B cell (primary cell): ENCODE measurements at regions not wholly inside any gene's neighbourhood (a gene's known extent, or its start where the extent isn't known, plus 50 kb on each side); places are given as distances from the start of the nearest gene placed in this dataset.

Source experiments
- ATAC-seq: fragments of 200-7000 bp; cut with Tn5 transposase; one replicate; pipeline ENCODE4 v1.10.0; 2021; ENCODE audit warnings: low read depth, mild to moderate bottlenecking, moderate number of reproducible peaks, moderate library complexity
- CTCF ChIA-PET: fragments of 350-600 bp; sonication (Branson Sonifier 250); formaldehyde crosslinking; loops from one replicate; lab custom pipeline; 2021; ENCODE audit warnings: antibody characterized with exemption, inconsistent platforms; lab: Charles Lee
- POLR2A ChIA-PET: fragments of 350-600 bp; sonication (Branson Sonifier 250); formaldehyde crosslinking; loops from one replicate; lab custom pipeline; 2021; ENCODE audit warnings: antibody characterized with exemption; lab: Charles Lee
- DNase-seq: peaks from one replicate; pipeline ENCODE4 v3.0.0; 2013
- H2AFZ ChIP-seq: 2 replicates; pipeline ENCODE4 v1.6.1; 2012; ENCODE audit warnings: mild to moderate bottlenecking, low read depth, low read length; ENCODE audit not compliant: insufficient read depth, poor library complexity, severe bottlenecking
- H3K27ac ChIP-seq, 2 donors: 1 replicate in 1 of 2; 2 replicates in 1 of 2; pipeline ENCODE4 v1.5.1; 2012 to 2013; ENCODE audit warnings: low read length in 2 of 2, mild to moderate bottlenecking in 2 of 2, moderate library complexity in 1 of 2
- H3K27me3 ChIP-seq, 4 experiments: fragments of 200-600 bp in 1 of 4; sonication (generic) in 1 of 4; replicated peaks in 1 of 4; 1 replicate in 2 of 4; 2 replicates in 2 of 4; pipeline versions ENCODE4 v1.6.1 to v1.7.0; 2013 to 2016; ENCODE audit warnings: low read length in 3 of 4, mild to moderate bottlenecking in 2 of 4, mixed read lengths in 1 of 4, moderate library complexity in 1 of 4; ENCODE audit not compliant: insufficient read depth in 4 of 4, control insufficient read depth in 3 of 4; ENCODE audit errors: control extremely low read depth in 1 of 4
- H3K36me3 ChIP-seq, 2 experiments: replicated peaks in 1 of 2; 1 replicate in 1 of 2; 2 replicates in 1 of 2; pipeline versions ENCODE4 v1.6.1 to v1.7.1; 2013; ENCODE audit warnings: low read length in 1 of 2; ENCODE audit not compliant: insufficient read depth in 2 of 2, control insufficient read depth in 1 of 2; ENCODE audit errors: control extremely low read depth in 1 of 2, extremely low read depth in 1 of 2
- H3K4me1 ChIP-seq, 2 donors: fragments of 200-600 bp in 1 of 2; sonication (generic) in 1 of 2; 1 replicate in 1 of 2; 2 replicates in 1 of 2; pipeline versions ENCODE4 v1.5.1 to v1.6.1; 2013 to 2017; ENCODE audit warnings: low read length in 2 of 2; ENCODE audit not compliant: control insufficient read depth in 2 of 2, insufficient read depth in 2 of 2
- H3K4me2 ChIP-seq: replicated peaks from 2 replicates; pipeline ENCODE3; 2012; ENCODE audit warnings: mild to moderate bottlenecking, low read depth, low read length; ENCODE audit not compliant: poor library complexity, severe bottlenecking
- H3K4me3 ChIP-seq, 5 experiments: fragments of 200-600 bp in 1 of 5; sonication (generic) in 1 of 5; 1 replicate in 3 of 5; 2 replicates in 2 of 5; pipeline versions ENCODE4 v1.5.1 to v1.7.0; 2011 to 2016; ENCODE audit warnings: low read length in 4 of 5, mild to moderate bottlenecking in 4 of 5, low read depth in 2 of 5, control low read depth in 1 of 5, moderate library complexity in 1 of 5; ENCODE audit not compliant: insufficient read depth in 1 of 5; ENCODE audit errors: control extremely low read depth in 1 of 5, extremely low read depth in 1 of 5
- H3K79me2 ChIP-seq: fragments of 200-600 bp; sonication (generic); one replicate; pipeline ENCODE4 v1.6.0; 2016; ENCODE audit warnings: low read length; ENCODE audit not compliant: control insufficient read depth, insufficient read depth
- H3K9ac ChIP-seq: fragments of 200-600 bp; sonication (generic); 2 replicates; pipeline ENCODE4 v1.6.1; 2017; ENCODE audit warnings: mild to moderate bottlenecking, low read length, moderate library complexity
- H3K9me3 ChIP-seq, 3 donors: one replicate each; pipeline versions ENCODE4 v1.6.1 to v1.7.1; 2013; ENCODE audit warnings: low read length in 2 of 3; ENCODE audit not compliant: control insufficient read depth in 2 of 3, insufficient read depth in 1 of 3; ENCODE audit errors: control extremely low read depth in 1 of 3
- H4K20me1 ChIP-seq: 2 replicates; pipeline ENCODE4 v1.6.0; 2012; ENCODE audit warnings: mild to moderate bottlenecking, low read length; ENCODE audit not compliant: insufficient read depth, control insufficient read depth, poor library complexity, severe bottlenecking
- H3K27ac Mint-ChIP-seq: one replicate; pipeline ENCODE4 v1.8.0; 2021; ENCODE audit warnings: mixed read lengths
- H3K27me3 Mint-ChIP-seq: one replicate; pipeline ENCODE4 v1.8.0; 2021; ENCODE audit warnings: mixed read lengths
- H3K4me1 Mint-ChIP-seq: one replicate; pipeline ENCODE4 v1.8.0; 2021; ENCODE audit warnings: mixed read lengths
- H3K4me3 Mint-ChIP-seq: one replicate; pipeline ENCODE4 v1.8.0; 2021; ENCODE audit warnings: mixed read lengths
- H3K9me3 Mint-ChIP-seq: one replicate; pipeline ENCODE4 v1.8.0; 2022; ENCODE audit warnings: mixed read lengths; ENCODE audit not compliant: insufficient read depth
- EZH2 ChIP-seq: IDR thresholded peaks from 2 replicates; pipeline ENCODE4 v1.6.1; 2012; ENCODE audit warnings: borderline replicate concordance, low read depth, mild to moderate bottlenecking, moderate library complexity, low read length; ENCODE audit not compliant: insufficient read depth, poor library complexity, severe bottlenecking
- WGBS: methylation state at CpG from one replicate; pipeline ENCODE4 v1.1.5; 2013; ENCODE audit warnings: missing lambda C conversion rate; ENCODE audit not compliant: insufficient coverage; 5-methylcytosine and 5-hydroxymethylcytosine counted together
- intact Hi-C: fragments of 100-400 bp; cut with micrococcal nuclease; formaldehyde crosslinking; loops from one replicate; pipeline ENCODE4 v1.10.0; 2022
- TF ChIP-seq, protein P1 (sequence below): fragments of 200-600 bp; IDR thresholded peaks from one replicate; pipeline ENCODE4 v1.8.0; 2022; ENCODE audit warnings: antibody characterized with exemption, mild to moderate bottlenecking

DNA sequence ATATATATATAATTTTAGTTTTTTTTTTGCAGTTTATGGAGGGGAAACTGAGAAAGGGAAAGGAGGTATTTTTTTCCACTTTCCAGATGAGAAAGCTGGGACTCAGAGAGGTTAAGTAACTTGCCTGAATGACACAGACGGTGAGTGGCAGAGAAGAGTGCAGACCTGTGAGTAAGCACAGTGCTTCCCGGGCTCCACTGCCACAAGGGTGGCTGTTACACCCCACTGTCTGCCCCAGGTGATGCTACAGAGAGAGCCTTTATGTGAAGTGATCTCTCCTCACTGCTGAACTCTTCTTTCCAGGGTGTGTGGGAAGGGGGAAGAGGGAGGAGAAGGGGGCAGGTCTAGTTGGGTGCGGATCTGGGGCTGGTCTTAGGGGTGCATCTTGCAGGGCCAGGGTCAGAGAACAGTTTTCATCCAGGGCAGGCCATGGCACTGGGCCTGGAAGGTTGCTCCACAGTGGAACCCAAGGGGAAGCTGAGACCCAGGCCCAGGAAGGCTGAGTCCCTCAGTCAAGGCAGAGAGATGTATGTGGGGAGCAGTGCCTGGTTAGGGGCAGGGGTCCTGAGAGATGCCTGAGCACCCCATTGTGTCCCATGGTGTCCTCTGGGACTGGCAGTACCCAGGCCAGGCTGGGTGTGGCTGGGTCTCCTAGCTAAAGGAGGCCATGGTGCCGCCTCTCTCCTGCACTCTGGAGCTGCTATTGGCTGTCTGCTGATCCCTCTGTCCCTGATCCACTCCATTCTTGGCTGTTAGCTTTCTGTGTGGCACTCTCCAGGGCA, 357.5 kb downstream of the PTPRU start:
- Histone ChIP-seq H2AFZ (no peak overlapping the region), H3K9me3 (no peaks in the 10 kb centered on the region), H3K27ac (no peak overlapping the region), H3K4me1 (no peaks in the 10 kb centered on the region), H3K27me3 (no peaks in the 10 kb centered on the region), H3K36me3 (no peaks in the 10 kb centered on the region), H3K79me2 (no peaks in the 10 kb centered on the region), H3K4me2 (no peak overlapping the region), H3K9ac (no peak overlapping the region), H4K20me1 (no peaks in the 10 kb centered on the region), H3K4me3 (no peak overlapping the region)
- Mint-ChIP-seq H3K27me3 (peaks cover 4% of the 10 kb centered on the region), H3K4me1 (no peaks in the 10 kb centered on the region), H3K4me3 (no peak overlapping the region), H3K27ac (no peak overlapping the region), H3K9me3 (peaks cover 7% of the 10 kb centered on the region)
- 81% methylated on average over 4 of the region's 4 CpGs for WGBS
- intact Hi-C loops = no loop called here
- ATAC-seq = no peak
- no peak for DNase-seq
- POLR2A ChIA-PET = no interaction called here
- TF ChIP-seq, protein P1, sequence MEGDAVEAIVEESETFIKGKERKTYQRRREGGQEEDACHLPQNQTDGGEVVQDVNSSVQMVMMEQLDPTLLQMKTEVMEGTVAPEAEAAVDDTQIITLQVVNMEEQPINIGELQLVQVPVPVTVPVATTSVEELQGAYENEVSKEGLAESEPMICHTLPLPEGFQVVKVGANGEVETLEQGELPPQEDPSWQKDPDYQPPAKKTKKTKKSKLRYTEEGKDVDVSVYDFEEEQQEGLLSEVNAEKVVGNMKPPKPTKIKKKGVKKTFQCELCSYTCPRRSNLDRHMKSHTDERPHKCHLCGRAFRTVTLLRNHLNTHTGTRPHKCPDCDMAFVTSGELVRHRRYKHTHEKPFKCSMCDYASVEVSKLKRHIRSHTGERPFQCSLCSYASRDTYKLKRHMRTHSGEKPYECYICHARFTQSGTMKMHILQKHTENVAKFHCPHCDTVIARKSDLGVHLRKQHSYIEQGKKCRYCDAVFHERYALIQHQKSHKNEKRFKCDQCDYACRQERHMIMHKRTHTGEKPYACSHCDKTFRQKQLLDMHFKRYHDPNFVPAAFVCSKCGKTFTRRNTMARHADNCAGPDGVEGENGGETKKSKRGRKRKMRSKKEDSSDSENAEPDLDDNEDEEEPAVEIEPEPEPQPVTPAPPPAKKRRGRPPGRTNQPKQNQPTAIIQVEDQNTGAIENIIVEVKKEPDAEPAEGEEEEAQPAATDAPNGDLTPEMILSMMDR = no peak
- TF ChIP-seq EZH2 = no peak
- CTCF ChIA-PET = no interaction called here

DNA sequence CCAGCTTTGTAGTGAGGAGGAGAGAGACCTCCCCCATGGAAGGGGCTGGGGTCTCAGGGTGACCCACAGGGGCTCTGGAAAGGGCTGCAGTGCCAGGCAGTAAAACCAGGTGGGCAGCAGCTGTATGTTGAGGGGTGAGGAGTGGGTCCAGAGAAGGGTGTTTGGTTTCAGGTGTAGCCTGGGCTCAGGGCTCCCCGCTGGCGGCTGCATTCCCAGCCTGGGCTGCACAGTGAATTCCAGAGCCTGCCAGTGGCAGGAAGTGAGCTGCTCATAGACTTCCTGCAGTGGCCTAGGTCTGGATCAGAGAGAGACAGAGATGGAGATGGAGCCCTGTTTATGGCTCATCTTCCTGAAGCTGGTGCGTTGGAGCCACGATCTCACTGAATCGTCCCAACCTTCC, 356.4 kb downstream of the PTPRU start:
- DNase-seq (no peak), ATAC-seq (no peak)
- H3K27me3 ChIP-seq = no peaks in the 10 kb centered on the region
- H3K4me3 ChIP-seq = no peak overlapping the region
- H2AFZ ChIP-seq = no peak overlapping the region
- no peaks in the 10 kb centered on the region for H3K9me3 ChIP-seq
- peaks cover 7% of the 10 kb centered on the region for H3K9me3 Mint-ChIP-seq
- CTCF ChIA-PET = no interaction called here
- H3K27ac Mint-ChIP-seq = no peak overlapping the region
- no peaks in the 10 kb centered on the region for H3K4me1 ChIP-seq
- no peaks in the 10 kb centered on the region for H3K4me1 Mint-ChIP-seq
- H3K79me2 ChIP-seq = no peaks in the 10 kb centered on the region
- WGBS = 42% methylated on average over 5 of the region's 5 CpGs
- H3K36me3 ChIP-seq = no peaks in the 10 kb centered on the region
- peaks cover 4% of the 10 kb centered on the region for H3K27me3 Mint-ChIP-seq
- intact Hi-C loops = no loop called here
- TF ChIP-seq, protein P1 = no peak
- no peak for TF ChIP-seq EZH2
- H3K4me3 Mint-ChIP-seq = no peak overlapping the region
- no peak overlapping the region for H3K27ac ChIP-seq
- no peaks in the 10 kb centered on the region for H4K20me1 ChIP-seq
- H3K9ac ChIP-seq = no peak overlapping the region
- POLR2A ChIA-PET = no interaction called here
- H3K4me2 ChIP-seq = no peak overlapping the region
